HG03066 (cell line): ENCODE measurements at regions not wholly inside any gene's neighbourhood (a gene's known extent, or its start where the extent isn't known, plus 50 kb on each side); places are given as distances from the start of the nearest gene placed in this dataset.

Source experiments
- ATAC-seq: cut with Tn5 transposase; IDR thresholded peaks from one replicate; pipeline ENCODE4 v1.9.1; 2021; ENCODE audit warnings: low read depth; ENCODE audit not compliant: unreplicated experiment

- no peak for ATAC-seq
These were observed 316.6 kb upstream of the BMP2 start for GRCh38 chr20:6450841-6451240.

GRCh38 chr20:6440443-6440799, 317.6 kb upstream of the FERMT1 start:
- no peak for ATAC-seq

GRCh38 chr20:6439737-6440442, 317.1 kb upstream of the FERMT1 start:
- no peak for ATAC-seq

- ATAC-seq = no peak
These were observed 311.3 kb upstream of the FERMT1 start for GRCh38 chr20:6434131-6434530.

GRCh38 chr20:6430381-6430780, 307.6 kb upstream of the FERMT1 start:
- no peak for ATAC-seq

- no peak for ATAC-seq
These were observed 303.6 kb upstream of the FERMT1 start for GRCh38 chr20:6426287-6426891.

GRCh38 chr20:6421321-6422248, 298.8 kb upstream of the FERMT1 start:
- ATAC-seq = no peak

- ATAC-seq = no peak
These were observed 297.5 kb upstream of the FERMT1 start for GRCh38 chr20:6420336-6420735.

GRCh38 chr20:6418732-6419131, 295.9 kb upstream of the FERMT1 start:
- no peak for ATAC-seq

- ATAC-seq = no peak
These were observed 293.5 kb upstream of the FERMT1 start for GRCh38 chr20:6416371-6416770.

- ATAC-seq = no peak
These were observed 288.8 kb upstream of the FERMT1 start for GRCh38 chr20:6411651-6412050.

GRCh38 chr20:6410721-6411120, 287.9 kb upstream of the FERMT1 start:
- ATAC-seq = no peak

- no peak for ATAC-seq
These were observed 284.3 kb upstream of the FERMT1 start for GRCh38 chr20:6407163-6407562.

GRCh38 chr20:6401893-6402557, 279.2 kb upstream of the FERMT1 start:
- ATAC-seq = no peak

- no peak for ATAC-seq
These were observed 274.3 kb upstream of the FERMT1 start for GRCh38 chr20:6397115-6397514.

GRCh38 chr20:6395695-6396094, 272.9 kb upstream of the FERMT1 start:
- no peak for ATAC-seq

GRCh38 chr20:6388671-6389197, 265.9 kb upstream of the FERMT1 start:
- no peak for ATAC-seq

GRCh38 chr20:6384956-6385486, 262.2 kb upstream of the FERMT1 start:
- no peak for ATAC-seq

- ATAC-seq = no peak
These were observed 261.6 kb upstream of the FERMT1 start for GRCh38 chr20:6384380-6384779.

GRCh38 chr20:6381887-6382286, 259.1 kb upstream of the FERMT1 start:
- ATAC-seq = no peak
